ENCODE measurements at regions not wholly inside any gene's neighbourhood (a gene's known extent, or its start where the extent isn't known, plus 50 kb on each side); places are given as distances from the start of the nearest gene placed in this dataset.

GRCh38 chr4:29423836-29424721 lies 1296.1 kb upstream of the PCDH7 start:
- in situ Hi-C loops (cut with HindIII; ENCODE audit: low pct_unique_long_range_greater_than_20kb, low sequenced_read_pairs), result no loop called here
- no peak for TF ChIP-seq JUND (IDR thresholded peaks at IDR 0.05; ENCODE audit: low read depth)
- DNase-seq (ENCODE audit: low read depth in 1 of 2, low spot score in 1 of 2), result no peak

GRCh38 chr4:29453303-29453820 lies 1266.8 kb upstream of the PCDH7 start:
- no peak for DNase-seq (ENCODE audit: low read depth in 1 of 2, low spot score in 1 of 2)
- in situ Hi-C loops (cut with HindIII; ENCODE audit: low pct_unique_long_range_greater_than_20kb, low sequenced_read_pairs), result no loop called here
- no peak for TF ChIP-seq JUND (IDR thresholded peaks at IDR 0.05; ENCODE audit: low read depth)

GRCh38 chr4:29459926-29460325 lies 1260.2 kb upstream of the PCDH7 start:
- in situ Hi-C loops (cut with HindIII; ENCODE audit: low pct_unique_long_range_greater_than_20kb, low sequenced_read_pairs), result no loop called here
- no peak for DNase-seq (ENCODE audit: low read depth in 1 of 2, low spot score in 1 of 2)
- no peak for TF ChIP-seq JUND (IDR thresholded peaks at IDR 0.05; ENCODE audit: low read depth)

GRCh38 chr4:29467044-29467717 lies 1253.0 kb upstream of the PCDH7 start:
- no peak for DNase-seq (ENCODE audit: low read depth in 1 of 2, low spot score in 1 of 2)
- in situ Hi-C loops (cut with HindIII; ENCODE audit: low pct_unique_long_range_greater_than_20kb, low sequenced_read_pairs), result no loop called here
- TF ChIP-seq JUND (IDR thresholded peaks at IDR 0.05; ENCODE audit: low read depth), result no peak
